Stomach (tissue), 8 donors: ENCODE measurements at regions not wholly inside any gene's neighbourhood (a gene's known extent, or its start where the extent isn't known, plus 50 kb on each side); places are given as distances from the start of the nearest gene placed in this dataset.

Experiments used
- DNase-seq, 2 donors: peaks; one replicate each; pipeline versions ENCODE4 v3.0.0 to v3.0.0-alpha.2; 2013 to 2019
- H3K27ac ChIP-seq, 5 donors: fragments of 200-600 bp in 4 of 5; sonication (generic) in 4 of 5; one replicate each; pipeline ENCODE4 v1.5.1; 2013 to 2019; ENCODE audit warnings: mild to moderate bottlenecking in 1 of 5, moderate library complexity in 1 of 5
- H3K27me3 ChIP-seq, 3 donors: fragments of 200-600 bp; sonication (generic); one replicate each; pipeline ENCODE4 v1.5.1; 2017 to 2019; ENCODE audit warnings: mixed run types in 1 of 3
- H3K36me3 ChIP-seq, 4 donors: fragments of 200-600 bp; sonication (generic); 1 replicate in 3 of 4; 2 replicates in 1 of 4; pipeline ENCODE4 v1.5.1; 2016 to 2019
- H3K4me1 ChIP-seq, 4 donors: fragments of 200-600 bp; sonication (generic); one replicate each; pipeline ENCODE4 v1.5.1; 2016 to 2019
- H3K4me3 ChIP-seq, 4 donors: fragments of 200-600 bp; sonication (generic) in 3 of 4; one replicate each; pipeline ENCODE4 v1.5.1; 2016 to 2019; ENCODE audit warnings: mild to moderate bottlenecking in 1 of 4
- H3K9me3 ChIP-seq, 4 donors: fragments of 200-600 bp; sonication (generic); one replicate each; pipeline ENCODE4 v1.5.1; 2016 to 2019
- EP300 ChIP-seq: sonication (generic); formaldehyde crosslinking; IDR thresholded peaks from one replicate; pipeline ENCODE4 v1.6.1; 2017; ENCODE audit warnings: antibody characterized with exemption
- POLR2A ChIP-seq, 4 donors: fragments of 450-650 bp; IDR thresholded peaks; one replicate each; pipeline ENCODE4 v1.6.1; 2016; ENCODE audit warnings: antibody characterized with exemption in 4 of 4, control low read depth in 2 of 4, mild to moderate bottlenecking in 1 of 4, moderate library complexity in 1 of 4
- POLR2AphosphoS5 ChIP-seq, 3 donors: sonication (generic); formaldehyde crosslinking; IDR thresholded peaks; one replicate each; pipeline ENCODE4 v1.6.1; 2016; ENCODE audit warnings: antibody characterized with exemption in 3 of 3
- WGBS, 5 donors: extraction: QIAGEN DNeasy Blood & Tissue Kit in 3 of 5; methylation state at CpG; one replicate each; pipeline versions ENCODE4 v1.1.5 to v1.1.7; 2013 to 2018; 5-methylcytosine and 5-hydroxymethylcytosine counted together
- intact Hi-C: fragments of 100-400 bp; cut with DNase I; formaldehyde crosslinking; loops from one replicate; pipeline ENCODE4 v1.15.1; 2023; ENCODE audit warnings: low total_unique reads
- TF ChIP-seq, protein P1 (sequence below), 7 experiments: fragments of 450-650 bp in 4 of 7; fragments of 200-600 bp in 3 of 7; sonication (generic) in 3 of 7; IDR thresholded peaks; one replicate each; pipeline ENCODE4 v1.5.1; 2016 to 2019; ENCODE audit warnings: antibody characterized with exemption in 7 of 7, control low read depth in 2 of 7, mild to moderate bottlenecking in 1 of 7
- donor health status: healthy with polysubstance abuse.
- donor health status: Bipolar disorder and iron deficiency.
- donor health status: healthy.

DNA sequence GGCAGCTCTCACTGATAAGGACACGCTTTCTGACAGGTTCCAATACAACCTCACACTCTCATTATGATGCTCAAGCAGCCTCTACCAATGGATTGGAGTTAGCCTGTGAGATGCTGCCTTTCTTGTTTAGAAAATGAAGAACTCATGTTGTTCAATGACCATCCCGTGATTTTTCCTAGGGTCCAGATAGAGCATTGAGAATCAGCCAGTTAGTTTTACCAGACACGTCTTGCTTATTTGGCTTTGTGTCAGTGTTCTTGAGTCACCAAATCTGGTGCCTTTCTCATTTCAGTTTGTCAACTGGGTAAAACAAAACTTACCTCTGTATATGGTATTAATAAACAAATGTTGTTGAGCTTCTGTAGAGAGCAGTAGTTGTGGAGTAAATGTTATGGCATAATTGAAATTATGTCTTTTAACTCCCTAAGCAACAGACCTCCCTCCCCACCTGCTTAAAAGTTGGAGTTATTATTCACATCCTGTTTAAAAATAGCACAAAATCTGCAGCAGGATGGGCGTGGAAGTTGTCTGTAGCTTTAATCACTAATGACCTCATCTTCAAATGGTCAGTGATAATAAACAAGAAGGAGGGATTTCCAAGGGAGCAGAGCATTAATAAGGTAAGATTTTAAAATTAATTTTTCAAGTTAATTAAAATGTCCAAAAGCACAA is 167.3 kb downstream of the HRH4 start:
- WGBS, 5 donors: 44 to 63% (median 57%) methylated on average over 4 of the region's 4 CpGs
- TF ChIP-seq POLR2A (IDR thresholded peaks at IDR 0.05): no peak
- TF ChIP-seq EP300: no peak
- TF ChIP-seq, protein P1, sequence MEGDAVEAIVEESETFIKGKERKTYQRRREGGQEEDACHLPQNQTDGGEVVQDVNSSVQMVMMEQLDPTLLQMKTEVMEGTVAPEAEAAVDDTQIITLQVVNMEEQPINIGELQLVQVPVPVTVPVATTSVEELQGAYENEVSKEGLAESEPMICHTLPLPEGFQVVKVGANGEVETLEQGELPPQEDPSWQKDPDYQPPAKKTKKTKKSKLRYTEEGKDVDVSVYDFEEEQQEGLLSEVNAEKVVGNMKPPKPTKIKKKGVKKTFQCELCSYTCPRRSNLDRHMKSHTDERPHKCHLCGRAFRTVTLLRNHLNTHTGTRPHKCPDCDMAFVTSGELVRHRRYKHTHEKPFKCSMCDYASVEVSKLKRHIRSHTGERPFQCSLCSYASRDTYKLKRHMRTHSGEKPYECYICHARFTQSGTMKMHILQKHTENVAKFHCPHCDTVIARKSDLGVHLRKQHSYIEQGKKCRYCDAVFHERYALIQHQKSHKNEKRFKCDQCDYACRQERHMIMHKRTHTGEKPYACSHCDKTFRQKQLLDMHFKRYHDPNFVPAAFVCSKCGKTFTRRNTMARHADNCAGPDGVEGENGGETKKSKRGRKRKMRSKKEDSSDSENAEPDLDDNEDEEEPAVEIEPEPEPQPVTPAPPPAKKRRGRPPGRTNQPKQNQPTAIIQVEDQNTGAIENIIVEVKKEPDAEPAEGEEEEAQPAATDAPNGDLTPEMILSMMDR (IDR thresholded peaks at IDR 0.05): no peak
- no peak for TF ChIP-seq POLR2AphosphoS5 (IDR thresholded peaks at IDR 0.05)
- Histone ChIP-seq H3K4me1 (peaks cover 0 to 9% (median 0%) of the 10 kb centered on the region in 4 donors), H3K27me3 (no peaks in the 10 kb centered on the region), H3K27ac (no peak overlapping the region), H3K4me3 (no peak overlapping the region), H3K36me3 (no peaks in the 10 kb centered on the region), H3K9me3 (no peaks in the 10 kb centered on the region)
- intact Hi-C loops: no loop called here
- no peak for DNase-seq

DNA sequence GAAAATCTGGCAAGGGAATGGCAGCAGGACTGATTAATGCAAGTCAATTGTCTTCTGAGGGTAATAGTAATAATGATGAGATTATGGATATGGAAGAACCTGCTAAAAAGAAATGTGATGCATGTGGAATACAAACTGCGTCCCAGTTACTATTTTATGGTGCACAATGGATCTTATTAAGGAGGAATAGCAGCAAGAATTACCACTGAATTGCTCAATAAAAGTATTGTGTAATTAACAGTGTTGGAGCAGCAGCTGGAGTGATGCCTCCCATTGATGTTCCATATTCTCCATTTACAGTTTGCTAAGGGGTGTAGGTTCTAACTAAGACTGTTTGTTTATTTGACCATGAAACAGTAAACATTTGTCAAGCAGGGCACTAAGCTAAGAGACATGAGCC is 167.9 kb downstream of the HRH4 start:
- H3K4me3 ChIP-seq: no peak overlapping the region
- peaks cover 0 to 9% (median 0%) of the 10 kb centered on the region in 4 donors for H3K4me1 ChIP-seq
- no peak for DNase-seq
- 59 to 72% (median 67%) methylated on average over 1 of the region's 1 CpG for WGBS, 5 donors
- no peaks in the 10 kb centered on the region for H3K36me3 ChIP-seq
- H3K27me3 ChIP-seq: no peaks in the 10 kb centered on the region
- no peaks in the 10 kb centered on the region for H3K9me3 ChIP-seq
- TF ChIP-seq POLR2A (IDR thresholded peaks at IDR 0.05): no peak
- TF ChIP-seq, protein P1 (IDR thresholded peaks at IDR 0.05): no peak
- no peak for TF ChIP-seq POLR2AphosphoS5 (IDR thresholded peaks at IDR 0.05)
- TF ChIP-seq EP300: no peak
- no peak overlapping the region for H3K27ac ChIP-seq
- intact Hi-C loops: no loop called here

DNA sequence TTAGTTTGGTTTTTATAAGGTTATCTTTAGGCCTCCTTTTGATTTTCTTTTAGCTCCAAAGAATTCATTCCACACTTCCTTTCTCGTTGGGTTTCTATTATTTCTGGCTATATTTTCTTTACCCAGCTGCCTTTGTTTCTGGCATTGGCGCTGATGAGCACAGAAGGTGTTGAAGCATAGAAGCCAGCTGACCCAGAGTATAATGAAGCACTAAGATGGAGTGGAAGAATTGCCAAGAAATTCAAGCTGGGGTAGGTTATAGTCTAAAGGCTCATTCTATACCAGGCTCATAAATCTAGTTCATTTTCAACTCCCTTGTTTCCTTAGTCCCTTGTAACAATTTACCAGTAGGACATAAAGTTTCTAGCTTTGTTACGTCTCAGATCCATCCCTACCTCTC is 169.5 kb downstream of the HRH4 start:
- H3K4me3 ChIP-seq: no peak overlapping the region
- no peaks in the 10 kb centered on the region for H3K9me3 ChIP-seq
- intact Hi-C loops: no loop called here
- H3K4me1 ChIP-seq: peaks cover 0 to 9% (median 0%) of the 10 kb centered on the region in 4 donors
- 60 to 81% (median 68%) methylated on average over 3 of the region's 3 CpGs for WGBS, 5 donors
- no peaks in the 10 kb centered on the region for H3K27me3 ChIP-seq
- TF ChIP-seq POLR2AphosphoS5 (IDR thresholded peaks at IDR 0.05) (no peak), EP300 (no peak), POLR2A (IDR thresholded peaks at IDR 0.05) (no peak)
- TF ChIP-seq, protein P1 (IDR thresholded peaks at IDR 0.05): no peak
- H3K27ac ChIP-seq: no peak overlapping the region
- H3K36me3 ChIP-seq: no peaks in the 10 kb centered on the region
- no peak for DNase-seq

DNA sequence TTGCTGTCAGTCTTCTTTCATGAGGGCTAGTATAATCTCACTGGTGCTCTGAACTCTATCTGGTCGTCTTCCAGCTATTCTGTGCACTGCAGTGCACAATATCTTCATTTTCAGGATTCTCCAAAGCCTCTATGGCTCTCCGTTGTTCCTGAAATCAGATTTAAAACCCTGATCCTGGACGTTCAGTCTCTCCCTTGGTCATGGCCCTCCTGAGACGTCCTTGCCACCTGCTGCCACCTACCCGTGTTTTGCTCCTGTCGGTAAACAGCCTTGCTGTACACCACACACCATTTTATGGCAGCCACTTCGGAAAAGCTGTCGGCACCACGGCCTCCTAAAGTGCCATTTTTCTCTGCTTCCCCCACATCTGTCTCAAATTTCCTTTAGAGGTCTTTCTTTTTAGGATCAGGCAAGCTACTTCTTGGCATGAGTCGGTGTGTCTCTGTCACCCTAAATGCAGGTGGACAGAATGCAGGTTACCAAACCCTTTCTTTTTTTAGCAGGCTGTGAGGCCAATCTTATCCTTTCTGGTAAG is 170.0 kb downstream of the HRH4 start:
- no peak for TF ChIP-seq EP300
- TF ChIP-seq POLR2AphosphoS5 (IDR thresholded peaks at IDR 0.05): no peak
- TF ChIP-seq, protein P1 (IDR thresholded peaks at IDR 0.05): no peak
- TF ChIP-seq POLR2A (IDR thresholded peaks at IDR 0.05): no peak
- DNase-seq: no peak
- H3K4me3 ChIP-seq: no peak overlapping the region
- H3K4me1 ChIP-seq: peaks cover 0 to 9% (median 0%) of the 10 kb centered on the region in 4 donors
- no peaks in the 10 kb centered on the region for H3K9me3 ChIP-seq
- no peaks in the 10 kb centered on the region for H3K27me3 ChIP-seq
- intact Hi-C loops: no loop called here
- H3K27ac ChIP-seq: no peak overlapping the region
- 69 to 79% (median 73%) methylated on average over 10 of the region's 10 CpGs for WGBS, 5 donors
- H3K36me3 ChIP-seq: no peaks in the 10 kb centered on the region
